ENCODE measurements at regions not wholly inside any gene's neighbourhood (a gene's known extent, or its start where the extent isn't known, plus 50 kb on each side); places are given as distances from the start of the nearest gene placed in this dataset.

- TF ChIP-seq CTCF (IDR thresholded peaks at IDR 0.05; ENCODE audit: insufficient read depth, missing control alignments), result no peak
- FAIRE-seq (no peak), DNase-seq (ENCODE audit: insufficient read length, low spot score) (no peak)
These were observed 176.3 kb upstream of the CDYL start for GRCh38 chr6:4599924-4600323.

GRCh38 chr6:4598384-4598995, 177.7 kb upstream of the CDYL start:
- no peak for FAIRE-seq

GRCh38 chr6:4593951-4594350, 182.3 kb upstream of the CDYL start:
- TF ChIP-seq CTCF (IDR thresholded peaks at IDR 0.05; ENCODE audit: insufficient read depth, missing control alignments), result no peak
- FAIRE-seq (no peak), DNase-seq (ENCODE audit: insufficient read length, low spot score) (no peak)

More at GRCh38 chr6:4598384-4598995, 177.7 kb upstream of the CDYL start:
- DNase-seq (ENCODE audit: insufficient read length, low spot score), result no peak
- no peak for TF ChIP-seq CTCF (IDR thresholded peaks at IDR 0.05; ENCODE audit: insufficient read depth, missing control alignments)

- no peak for FAIRE-seq
- no peak for DNase-seq (ENCODE audit: insufficient read length, low spot score)
- TF ChIP-seq CTCF (IDR thresholded peaks at IDR 0.05; ENCODE audit: insufficient read depth, missing control alignments), result no peak
These were observed 184.2 kb upstream of the CDYL start for GRCh38 chr6:4592026-4592425.

GRCh38 chr6:4591218-4591617, 185.0 kb upstream of the CDYL start:
- FAIRE-seq, result no peak
- no peak for DNase-seq (ENCODE audit: insufficient read length, low spot score)
- TF ChIP-seq CTCF (IDR thresholded peaks at IDR 0.05; ENCODE audit: insufficient read depth, missing control alignments), result no peak

- DNase-seq (ENCODE audit: insufficient read length, low spot score) (no peak), FAIRE-seq (no peak)
- no peak for TF ChIP-seq CTCF (IDR thresholded peaks at IDR 0.05; ENCODE audit: insufficient read depth, missing control alignments)
These were observed 186.9 kb upstream of the CDYL start for GRCh38 chr6:4589295-4589694.

- DNase-seq (ENCODE audit: insufficient read length, low spot score), result no peak
- FAIRE-seq, result no peak
- no peak for TF ChIP-seq CTCF (IDR thresholded peaks at IDR 0.05; ENCODE audit: insufficient read depth, missing control alignments)
These were observed 187.6 kb upstream of the CDYL start for GRCh38 chr6:4588581-4588980.

All from D721Med (cell line).